ENCODE measurements at regions not wholly inside any gene's neighbourhood (a gene's known extent, or its start where the extent isn't known, plus 50 kb on each side); places are given as distances from the start of the nearest gene placed in this dataset.

GRCh38 chr5:14090755-14091154, 52.4 kb upstream of the TRIO start:
- DNase-seq (ENCODE audit: low spot score), result no peak

GRCh38 chr5:14090290-14090689, 52.9 kb upstream of the TRIO start:
- DNase-seq (ENCODE audit: low spot score), result no peak

GRCh38 chr5:14089198-14089597, 53.9 kb upstream of the TRIO start:
- no peak for DNase-seq (ENCODE audit: low spot score)

GRCh38 chr5:14086261-14086660, 56.9 kb upstream of the TRIO start:
- DNase-seq (ENCODE audit: low spot score), result no peak

GRCh38 chr5:14082973-14083372, 60.2 kb upstream of the TRIO start:
- no peak for DNase-seq (ENCODE audit: low spot score)

GRCh38 chr5:14082523-14082922, 60.6 kb upstream of the TRIO start:
- no peak for DNase-seq (ENCODE audit: low spot score)

- no peak for DNase-seq (ENCODE audit: low spot score)
These were observed 61.4 kb upstream of the TRIO start for GRCh38 chr5:14081791-14082190.

- no peak for DNase-seq (ENCODE audit: low spot score)
These were observed 64.4 kb upstream of the TRIO start for GRCh38 chr5:14078716-14079115.

- no peak for DNase-seq (ENCODE audit: low spot score)
These were observed 65.6 kb upstream of the TRIO start for GRCh38 chr5:14077501-14077900.

GRCh38 chr5:14076561-14076960, 66.6 kb upstream of the TRIO start:
- no peak for DNase-seq (ENCODE audit: low spot score)

GRCh38 chr5:14075937-14076336, 67.2 kb upstream of the TRIO start:
- no peak for DNase-seq (ENCODE audit: low spot score)

GRCh38 chr5:14071433-14071832, 71.7 kb upstream of the TRIO start:
- no peak for DNase-seq (ENCODE audit: low spot score)

GRCh38 chr5:14069021-14069420, 74.1 kb upstream of the TRIO start:
- DNase-seq (ENCODE audit: low spot score), result no peak

GRCh38 chr5:14068136-14068535, 75.0 kb upstream of the TRIO start:
- DNase-seq (ENCODE audit: low spot score), result no peak

- DNase-seq (ENCODE audit: low spot score), result no peak
These were observed 76.8 kb upstream of the TRIO start for GRCh38 chr5:14066326-14066725.

- DNase-seq (ENCODE audit: low spot score), result no peak
These were observed 78.3 kb upstream of the TRIO start for GRCh38 chr5:14064841-14065240.

GRCh38 chr5:14063691-14064090, 79.5 kb upstream of the TRIO start:
- no peak for DNase-seq (ENCODE audit: low spot score)

GRCh38 chr5:14063138-14063537, 80.0 kb upstream of the TRIO start:
- no peak for DNase-seq (ENCODE audit: low spot score)

- DNase-seq (ENCODE audit: low spot score), result no peak
These were observed 81.0 kb upstream of the TRIO start for GRCh38 chr5:14062178-14062577.

GRCh38 chr5:14061106-14061505, 82.0 kb upstream of the TRIO start:
- no peak for DNase-seq (ENCODE audit: low spot score)

- no peak for DNase-seq (ENCODE audit: low spot score)
These were observed 82.9 kb upstream of the TRIO start for GRCh38 chr5:14060218-14060617.

GRCh38 chr5:14059810-14060209, 83.3 kb upstream of the TRIO start:
- no peak for DNase-seq (ENCODE audit: low spot score)

- DNase-seq (ENCODE audit: low spot score), result no peak
These were observed 85.9 kb upstream of the TRIO start for GRCh38 chr5:14057289-14057688.

- no peak for DNase-seq (ENCODE audit: low spot score)
These were observed 87.1 kb upstream of the TRIO start for GRCh38 chr5:14056039-14056438.

Data from globus pallidus (tissue), 1 donor.